GM21717 (cell line): ENCODE measurements at regions not wholly inside any gene's neighbourhood (a gene's known extent, or its start where the extent isn't known, plus 50 kb on each side); places are given as distances from the start of the nearest gene placed in this dataset.

Source experiments
- ATAC-seq: cut with Tn5 transposase; IDR thresholded peaks from one replicate; pipeline ENCODE4 v1.9.1; 2021; ENCODE audit warnings: mild to moderate bottlenecking, moderate library complexity; ENCODE audit not compliant: unreplicated experiment

DNA sequence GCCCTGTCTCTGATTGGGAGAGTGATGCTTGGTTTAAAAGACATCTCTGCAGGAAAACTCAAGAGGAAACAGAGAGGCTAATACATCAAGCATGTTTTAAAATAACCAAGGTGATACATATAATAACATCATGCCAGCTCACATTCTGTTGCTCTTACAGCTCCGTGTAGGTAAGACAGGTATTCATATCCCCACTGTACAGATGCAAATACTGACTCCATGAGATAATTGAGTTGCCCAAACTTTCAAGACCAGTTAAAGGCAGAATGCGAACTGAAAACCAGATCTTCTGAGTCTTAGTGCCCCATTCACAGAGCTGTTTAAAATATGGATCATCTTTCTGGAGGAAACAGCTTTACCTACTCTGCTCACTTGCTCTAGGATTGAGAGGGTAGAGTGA lies 214.0 kb downstream of the PIK3R1 start:
- ATAC-seq: no peak

- no peak for ATAC-seq
These were observed 214.7 kb downstream of the PIK3R1 start for GRCh38 chr5:68430279-68430678.

GRCh38 chr5:68431186-68431585 lies 215.6 kb downstream of the PIK3R1 start:
- ATAC-seq: no peak

DNA sequence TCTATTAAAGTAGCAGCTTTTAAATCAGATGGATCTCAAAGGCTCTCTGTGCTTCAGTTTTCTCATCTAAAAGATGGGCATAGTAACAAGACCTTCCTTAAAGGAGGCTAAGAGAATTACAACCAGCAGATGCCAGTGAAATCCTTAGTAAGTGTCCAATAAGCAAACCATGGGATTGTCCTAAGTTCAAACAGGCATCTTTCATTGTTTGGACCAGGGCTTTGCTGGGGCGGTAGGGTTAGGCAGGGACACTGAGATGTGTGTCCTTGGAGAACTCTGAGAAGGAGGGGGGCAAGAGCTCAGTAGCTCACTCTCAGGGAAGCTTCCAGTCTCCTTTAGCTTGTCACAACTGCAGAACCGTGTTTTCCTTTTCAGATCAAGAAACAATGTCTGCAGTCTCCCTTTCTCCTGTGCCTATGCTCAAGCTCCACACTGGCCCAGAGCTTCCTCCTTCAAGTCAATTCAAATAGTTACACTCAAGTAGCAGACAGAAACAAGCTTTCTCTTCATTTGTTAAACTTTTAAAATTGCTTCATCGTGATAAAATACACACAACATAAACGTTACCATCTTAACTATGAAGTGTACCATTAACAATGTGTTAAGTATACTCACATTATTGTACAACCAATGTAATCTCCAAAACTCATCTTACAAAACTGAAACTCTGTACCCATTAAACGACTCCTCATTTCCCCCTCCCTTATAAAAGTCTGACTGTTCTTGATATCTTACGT lies 216.2 kb downstream of the PIK3R1 start:
- ATAC-seq: no peak

GRCh38 chr5:68432682-68433081 lies 217.1 kb downstream of the PIK3R1 start:
- ATAC-seq: no peak

DNA sequence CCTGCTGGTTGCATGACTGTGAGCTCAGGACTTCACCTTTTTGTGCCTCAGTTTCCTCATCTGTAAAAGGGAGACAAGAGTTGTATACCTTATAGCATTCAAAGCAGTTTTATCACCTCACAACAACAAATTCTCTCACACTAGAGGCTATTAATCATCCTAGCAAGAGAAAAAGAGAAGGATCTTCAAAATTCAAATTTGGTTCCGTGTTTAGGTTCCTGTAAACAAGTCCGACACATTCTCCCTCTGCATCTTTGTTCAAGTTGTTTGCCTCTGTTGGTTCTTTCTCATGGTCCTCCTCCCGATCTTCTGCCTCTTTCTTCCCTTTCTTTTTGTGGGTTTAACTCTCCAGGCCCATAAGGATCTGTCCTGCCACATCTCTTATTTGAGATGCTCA lies 218.0 kb downstream of the PIK3R1 start:
- no peak for ATAC-seq

DNA sequence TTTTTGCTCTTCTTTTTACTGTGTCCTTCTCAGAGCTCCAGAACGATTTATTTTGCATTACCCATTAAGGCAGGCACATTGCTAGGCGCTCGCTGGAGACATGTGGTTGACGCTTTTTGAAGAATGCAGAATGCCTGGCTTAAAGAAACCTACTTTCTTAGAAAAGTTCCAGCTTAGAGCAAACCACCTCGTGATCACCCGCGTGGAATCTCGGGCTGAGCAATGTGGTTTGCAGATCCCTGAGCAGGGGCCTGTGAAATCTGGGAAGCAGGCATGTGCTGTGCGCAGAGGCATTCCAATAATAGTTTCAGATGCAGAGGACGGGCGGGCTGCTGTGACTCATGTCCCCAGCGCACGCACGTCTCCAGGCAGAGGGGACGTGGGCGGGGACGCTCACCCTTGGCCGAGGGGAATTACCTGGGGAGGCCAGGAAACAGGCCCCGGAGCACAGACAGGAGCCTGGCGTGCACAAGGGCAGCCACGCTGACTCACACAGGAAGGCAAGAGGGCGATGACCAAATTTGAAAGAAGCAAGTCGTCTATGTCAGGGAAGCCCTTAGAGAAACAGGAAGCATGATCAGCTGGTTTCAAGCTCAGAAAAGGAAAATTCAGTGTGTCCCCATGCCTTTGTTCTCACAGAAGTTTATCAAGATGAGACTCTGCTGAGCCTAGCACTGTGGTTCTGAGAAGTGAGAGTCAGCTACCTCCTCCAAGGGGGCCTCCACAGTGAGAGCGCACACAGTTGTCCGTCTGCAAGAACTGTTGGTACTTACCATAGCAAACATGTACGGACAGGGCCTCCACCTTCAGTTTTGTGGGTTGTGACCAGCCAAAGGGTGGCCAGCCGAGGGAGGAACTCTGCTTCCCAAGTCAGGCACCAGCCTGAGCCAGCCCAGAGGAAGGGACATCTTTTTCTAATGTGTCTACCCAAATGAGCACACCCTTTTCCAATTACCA lies 218.6 kb downstream of the PIK3R1 start:
- peak; percentile 97 for ATAC-seq

DNA sequence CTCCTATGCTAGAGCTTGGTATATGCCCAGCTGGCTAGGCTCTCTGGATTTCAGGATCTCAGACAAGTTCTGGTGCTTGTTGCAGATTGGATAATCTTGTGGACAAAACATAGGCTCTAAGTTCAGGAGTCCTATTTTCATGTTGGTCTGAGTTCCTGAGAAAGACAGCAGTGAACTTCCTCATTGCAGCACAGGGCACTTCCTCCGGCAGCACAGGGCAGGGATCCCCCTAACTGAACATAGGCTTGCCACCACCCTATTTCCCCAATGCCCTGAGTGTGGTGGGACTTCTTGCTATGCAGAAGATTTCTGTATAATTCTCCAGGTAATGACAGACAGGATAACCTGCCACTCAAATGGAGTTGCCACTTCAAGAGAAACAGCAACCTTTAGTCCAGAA lies 220.1 kb downstream of the PIK3R1 start:
- no peak for ATAC-seq

GRCh38 chr5:68436686-68437520 lies 221.3 kb downstream of the PIK3R1 start:
- no peak for ATAC-seq

GRCh38 chr5:68438876-68439275 lies 223.3 kb downstream of the PIK3R1 start:
- no peak for ATAC-seq

GRCh38 chr5:68440245-68440644 lies 224.7 kb downstream of the PIK3R1 start:
- no peak for ATAC-seq

DNA sequence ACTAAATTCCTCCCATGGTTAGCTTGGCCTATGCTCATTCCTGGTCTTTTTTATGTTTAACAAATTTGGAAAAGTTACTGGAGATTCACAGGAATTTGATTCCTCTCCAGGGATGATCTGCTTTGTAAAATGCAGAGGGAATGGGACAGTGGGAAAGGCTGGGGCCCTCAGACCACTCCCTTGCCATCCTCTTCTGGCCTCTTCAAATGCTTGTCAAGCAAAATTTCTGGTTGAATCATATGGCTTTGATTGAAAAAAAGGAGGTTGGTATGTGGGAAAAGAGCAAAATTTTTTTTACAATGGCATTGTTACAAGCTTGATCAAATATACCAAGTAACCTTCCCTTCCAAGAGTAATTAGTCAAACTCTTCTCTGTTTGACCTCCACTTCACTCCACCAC lies 225.1 kb downstream of the PIK3R1 start:
- no peak for ATAC-seq

DNA sequence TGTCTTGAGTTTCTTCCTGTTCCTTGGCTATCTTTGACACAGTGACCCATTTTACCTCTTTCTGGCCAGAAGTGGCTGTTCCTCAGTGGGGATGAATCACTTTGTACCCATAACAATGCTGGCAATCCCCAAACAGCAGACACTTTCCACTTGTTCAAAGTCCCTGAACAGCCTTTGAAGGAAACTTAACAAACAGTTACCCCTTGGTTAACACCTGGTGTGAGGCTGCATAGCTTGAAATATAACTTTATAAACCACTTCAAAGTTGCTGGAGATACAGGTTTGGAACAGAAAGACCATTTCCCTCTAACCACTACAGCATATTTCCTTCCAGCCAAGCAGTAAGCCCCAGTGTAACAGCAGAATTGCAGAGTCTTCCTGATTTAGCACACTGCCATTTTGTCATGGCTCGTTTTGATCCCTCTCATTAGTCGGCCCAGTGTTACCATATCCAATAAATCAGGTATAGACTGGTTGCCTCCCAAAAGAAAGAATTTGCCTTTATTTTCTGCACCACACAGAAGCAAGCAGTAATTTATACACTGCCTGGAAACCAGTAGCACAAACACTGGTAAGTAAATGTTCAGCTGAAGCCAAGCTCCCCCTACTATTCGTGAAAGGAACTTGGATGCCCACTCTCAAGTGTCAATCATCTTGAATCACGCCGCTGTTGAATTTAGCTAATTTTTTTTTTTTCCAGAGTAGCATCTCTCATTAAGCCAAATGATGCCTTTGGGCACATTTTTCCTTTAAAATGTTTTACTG lies 225.9 kb downstream of the PIK3R1 start:
- no peak for ATAC-seq

DNA sequence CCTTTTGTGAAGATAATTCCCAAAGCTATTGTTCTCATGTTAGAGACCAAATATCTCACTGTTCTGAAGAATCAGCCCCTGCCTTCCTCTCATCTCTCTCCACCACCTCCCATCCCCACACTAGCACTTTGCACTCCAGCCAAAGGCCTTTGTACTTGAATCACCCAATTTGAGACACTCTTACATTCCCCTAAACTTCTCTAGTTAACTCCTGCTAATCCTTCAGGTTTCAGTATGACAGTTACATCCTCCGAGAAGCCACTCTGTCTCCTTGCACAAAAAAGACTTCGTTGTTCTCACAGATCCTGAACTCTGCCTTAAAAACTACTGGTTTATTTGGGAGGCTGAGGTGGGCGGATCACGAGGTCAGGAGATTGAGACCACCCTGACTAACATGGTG lies 227.5 kb downstream of the PIK3R1 start:
- no peak for ATAC-seq

- no peak for ATAC-seq
These were observed 228.5 kb downstream of the PIK3R1 start for GRCh38 chr5:68444048-68444447.

DNA sequence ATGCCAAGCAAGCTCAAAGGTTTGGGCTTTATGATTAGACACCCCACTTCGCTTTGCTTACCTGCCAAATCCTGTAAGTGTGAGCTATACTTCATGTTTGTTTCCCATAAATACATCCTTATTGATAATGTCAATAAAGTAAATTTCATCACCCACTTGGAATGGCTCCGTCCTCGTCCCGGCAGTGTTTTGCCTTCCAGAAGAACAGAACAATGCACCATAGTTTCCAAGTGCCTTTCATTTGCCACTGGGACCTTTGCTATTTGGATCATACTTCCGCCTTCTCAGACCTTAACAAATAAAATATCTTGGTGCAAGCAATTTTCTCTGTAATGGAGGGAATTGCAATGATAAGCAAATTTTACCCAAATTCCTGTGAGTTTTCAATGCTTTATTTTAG lies 229.3 kb downstream of the PIK3R1 start:
- ATAC-seq: no peak

- ATAC-seq: no peak
These were observed 229.9 kb downstream of the PIK3R1 start for GRCh38 chr5:68445257-68446069.

DNA sequence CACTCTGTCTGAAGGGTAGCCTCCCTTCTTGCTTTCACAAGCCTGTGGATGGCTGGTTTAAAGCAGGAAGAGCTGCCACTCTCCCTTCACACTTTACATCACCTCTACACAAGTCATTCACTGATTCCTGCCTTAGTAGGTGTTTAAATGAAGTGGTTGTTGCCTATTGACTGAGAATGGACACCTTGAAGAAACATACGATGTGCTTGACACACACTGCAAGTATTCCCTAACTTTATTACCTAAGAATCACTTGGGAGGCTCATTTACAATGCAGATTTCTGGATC lies 230.5 kb downstream of the PIK3R1 start:
- no peak for ATAC-seq

DNA sequence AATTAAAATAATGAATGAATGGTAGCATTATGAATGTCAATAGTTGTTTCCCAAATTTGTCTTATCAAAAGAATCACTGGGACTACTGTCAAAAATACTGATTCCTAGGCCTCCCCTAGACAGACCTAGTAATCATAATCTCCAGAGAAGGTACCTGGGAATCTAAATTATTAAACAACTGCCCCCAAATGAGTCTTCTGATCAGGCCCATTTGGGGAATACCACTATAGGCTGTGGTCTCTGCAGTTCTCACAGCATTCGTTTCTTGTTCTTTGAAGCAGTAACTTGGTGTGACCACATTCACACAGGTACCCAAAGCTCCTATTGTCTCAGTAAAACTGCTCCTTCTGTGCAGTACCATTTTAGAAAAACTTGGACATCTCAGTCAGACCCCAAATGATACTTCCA lies 230.9 kb downstream of the PIK3R1 start:
- ATAC-seq: no peak
